ENCODE measurements at regions not wholly inside any gene's neighbourhood (a gene's known extent, or its start where the extent isn't known, plus 50 kb on each side); places are given as distances from the start of the nearest gene placed in this dataset.

DNA sequence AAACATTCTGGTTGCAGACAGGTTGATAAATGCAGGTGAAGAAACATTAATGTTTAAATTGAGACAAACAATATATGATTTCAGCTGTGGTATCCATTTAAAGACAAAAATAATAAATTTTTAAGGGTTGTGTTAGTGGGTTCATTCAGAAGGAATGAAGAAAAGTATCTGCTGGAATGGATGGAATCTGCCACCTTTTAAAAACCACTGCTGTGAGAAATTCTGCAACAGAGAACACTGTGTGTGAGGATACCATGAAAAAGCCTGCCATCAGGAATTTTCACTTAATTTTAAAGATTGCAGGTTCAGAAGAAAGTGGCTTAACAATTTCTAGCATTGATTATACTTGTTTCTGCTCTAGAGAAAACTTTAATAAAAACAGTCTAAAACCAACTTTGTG, 184.6 kb upstream of the SOX5 start:
- ChIA-PET POLR2A (no interaction called here), CTCF (no interaction called here)

DNA sequence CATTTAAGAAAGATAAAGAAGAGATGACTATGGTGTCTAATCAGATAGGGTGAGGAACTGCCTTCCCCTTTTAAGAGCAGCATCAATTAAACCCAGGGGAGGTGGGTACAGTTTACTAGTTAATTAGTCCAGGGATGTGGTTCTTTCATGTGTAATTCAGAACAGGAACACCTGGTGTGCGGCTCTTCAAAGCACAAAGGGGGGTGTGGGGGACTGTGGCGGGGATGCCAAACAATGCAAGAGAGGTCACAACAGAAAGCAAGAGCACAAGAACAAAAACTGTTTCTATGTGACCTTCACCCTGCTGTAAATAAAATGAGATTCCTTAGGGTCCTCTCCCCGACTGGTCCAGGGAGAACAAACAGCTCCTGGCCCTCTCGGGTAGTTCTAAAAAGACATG, 183.9 kb upstream of the SOX5 start:
- ChIA-PET POLR2A (no interaction called here), CTCF (no interaction called here)

DNA sequence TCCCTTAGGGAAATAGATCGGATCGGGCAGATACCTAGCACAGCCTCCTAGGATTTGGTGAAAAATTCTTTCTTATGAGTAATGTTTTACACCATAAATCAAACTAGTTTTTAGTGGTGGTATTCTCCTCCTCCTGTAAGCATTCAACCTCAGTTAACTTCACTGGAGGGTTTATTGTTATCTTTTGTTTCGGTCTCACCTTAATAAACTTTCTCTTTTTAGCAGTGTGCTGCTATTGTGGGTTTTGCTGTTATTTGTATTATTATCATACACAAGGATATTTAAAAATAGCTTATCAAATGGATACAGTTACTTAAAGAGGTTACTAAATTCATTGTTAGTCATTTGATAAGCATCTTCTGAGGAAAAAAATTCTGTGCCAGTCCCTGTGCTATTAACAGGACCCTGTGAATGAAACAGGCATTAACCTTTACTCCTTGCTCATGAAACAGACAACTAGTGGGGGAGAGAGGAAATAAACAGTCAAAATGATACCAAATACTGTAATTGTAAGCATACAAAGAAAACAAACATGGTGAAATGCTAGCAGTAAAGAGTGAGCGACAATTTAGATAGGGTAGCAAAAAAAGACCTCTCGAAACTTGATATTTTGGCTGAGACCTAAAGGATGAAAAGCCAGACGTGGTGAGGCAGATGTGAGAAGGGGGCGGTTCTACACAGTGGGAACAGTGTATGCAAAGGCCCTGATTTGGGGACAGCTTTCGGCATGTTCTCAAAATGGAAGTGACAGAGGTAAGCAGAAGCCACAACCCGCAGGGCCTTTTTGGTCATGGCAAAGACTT, 178.7 kb upstream of the SOX5 start:
- POLR2A ChIA-PET, result no interaction called here
- CTCF ChIA-PET, result interaction anchor here (0.6 kb wide), 1 partner anchor 63 kb away, joined by 3 read pairs; no protein-coding TSS in a partner anchor

DNA sequence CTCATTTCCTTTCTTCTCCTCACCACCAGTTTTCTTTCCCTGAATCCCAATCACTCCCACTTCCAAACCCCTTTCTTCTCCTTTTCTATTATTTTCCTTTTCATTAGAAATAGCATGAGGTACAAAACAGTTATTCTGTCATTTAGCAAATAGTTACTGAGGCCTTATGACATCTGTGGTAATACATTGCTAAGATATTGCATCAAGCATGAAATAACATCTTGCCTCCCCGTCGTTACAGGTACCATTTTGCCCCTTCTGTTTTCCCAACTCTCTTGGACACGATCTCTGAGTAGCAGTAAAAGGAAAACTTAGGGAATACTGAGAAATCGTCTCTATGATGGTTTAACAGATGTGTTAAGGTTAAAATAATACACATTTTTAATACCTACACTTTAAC, 175.8 kb upstream of the SOX5 start:
- POLR2A ChIA-PET, result no interaction called here
- CTCF ChIA-PET, result no interaction called here

DNA sequence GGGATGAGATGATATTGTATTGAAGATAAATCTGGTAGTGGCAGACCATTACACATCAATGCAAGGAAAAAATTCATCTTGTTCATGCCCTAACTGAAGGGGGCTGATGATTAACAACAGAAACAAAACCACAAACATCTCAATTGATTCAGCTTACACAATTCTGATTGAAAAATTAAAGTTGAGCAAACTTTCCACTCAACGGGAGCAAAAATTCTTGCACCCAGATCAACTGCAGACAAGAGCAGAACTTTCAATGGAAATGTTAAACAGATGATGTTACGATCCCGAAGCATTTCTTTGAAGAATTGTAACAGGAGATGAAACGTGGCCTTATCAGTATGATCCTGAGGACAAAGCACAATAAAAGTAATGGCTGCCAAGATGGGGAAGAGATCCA, 172.4 kb upstream of the SOX5 start:
- POLR2A ChIA-PET, result no interaction called here
- CTCF ChIA-PET, result interaction anchor here (0.7 kb wide), 1 partner anchor 57 kb away, joined by 5 read pairs; no protein-coding TSS in a partner anchor

DNA sequence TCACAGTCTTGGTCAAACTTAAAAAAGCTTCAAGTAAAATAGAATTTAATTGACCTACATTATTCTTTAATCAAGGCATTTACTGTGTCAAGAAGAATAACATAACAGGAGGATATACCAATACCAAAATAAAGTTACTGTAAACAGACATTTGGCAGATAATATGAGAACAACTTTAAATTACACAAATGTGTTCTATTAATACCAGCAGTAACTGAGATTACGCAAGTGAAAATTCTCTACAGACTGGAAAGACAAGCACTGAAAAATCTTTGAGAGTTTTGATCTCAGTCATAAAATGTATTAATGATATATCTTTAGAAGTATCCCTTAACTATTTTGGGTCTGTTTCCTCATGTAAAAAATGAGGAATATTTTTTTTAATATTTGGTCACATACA, 169.2 kb upstream of the SOX5 start:
- ChIA-PET POLR2A (no interaction called here), CTCF (no interaction called here)

DNA sequence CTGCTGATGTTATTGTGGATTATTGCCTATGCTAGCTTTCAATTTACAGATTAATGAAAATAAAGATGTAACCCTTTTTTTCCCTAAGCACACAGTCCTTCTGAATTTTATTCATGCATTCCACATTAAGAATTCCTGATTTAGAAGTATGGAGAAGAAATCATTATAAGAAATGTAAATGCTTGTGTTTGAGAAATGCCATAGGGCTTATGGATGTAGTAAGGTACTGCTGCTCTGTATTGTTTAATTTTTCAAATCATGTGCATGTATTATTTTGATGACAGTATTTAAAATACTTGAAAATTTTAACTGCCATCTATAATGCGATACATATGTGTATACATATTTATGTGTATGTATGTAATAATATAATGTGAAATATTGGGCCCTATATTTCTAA, 167.1 kb upstream of the SOX5 start:
- ChIA-PET CTCF (no interaction called here), POLR2A (no interaction called here)

DNA sequence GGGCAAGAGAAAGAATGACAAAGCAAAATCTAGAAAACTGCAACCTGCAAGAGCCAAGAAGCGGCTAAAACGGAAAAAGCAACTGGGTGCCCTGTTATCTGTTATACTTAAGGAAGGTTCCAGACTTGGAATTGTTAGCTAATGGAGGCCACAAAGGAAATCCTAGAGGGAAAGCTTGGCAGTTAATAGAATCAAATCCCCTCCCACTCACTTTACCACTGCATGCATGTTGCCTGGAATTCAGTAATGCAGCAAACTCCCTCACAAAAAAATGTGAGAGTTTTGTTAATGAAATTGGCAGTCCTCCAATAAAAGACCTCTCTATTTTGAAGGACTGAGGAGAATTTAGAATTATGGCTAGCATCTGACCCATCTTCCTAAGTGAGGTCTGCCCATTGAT, 164.2 kb upstream of the SOX5 start:
- CTCF ChIA-PET, result no interaction called here

DNA sequence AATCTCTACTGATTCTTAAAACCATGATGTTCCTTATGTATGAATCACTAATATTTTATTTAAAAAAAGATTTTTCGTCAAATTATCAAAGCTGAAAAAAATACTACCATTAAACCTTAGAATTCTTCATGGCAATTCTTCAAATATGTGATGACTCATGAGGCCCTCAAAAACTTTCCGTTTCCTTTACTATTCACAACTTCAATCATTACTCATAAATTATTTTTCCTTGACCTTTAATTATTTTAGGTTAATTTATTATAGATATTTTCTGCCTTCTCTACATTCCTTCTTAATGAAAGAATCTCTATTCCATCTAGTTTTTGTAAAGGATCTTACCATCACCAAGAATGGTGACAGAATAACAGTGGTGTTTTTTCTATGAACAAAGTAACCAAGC, 162.1 kb upstream of the SOX5 start:
- POLR2A ChIA-PET, result no interaction called here
- CTCF ChIA-PET, result no interaction called here

More for the DNA sequence above, 164.2 kb upstream of the SOX5 start:
- POLR2A ChIA-PET, result interaction anchor here (0.6 kb wide), 1 partner anchor 1117 kb away, joined by 4 read pairs; no protein-coding TSS in a partner anchor

DNA sequence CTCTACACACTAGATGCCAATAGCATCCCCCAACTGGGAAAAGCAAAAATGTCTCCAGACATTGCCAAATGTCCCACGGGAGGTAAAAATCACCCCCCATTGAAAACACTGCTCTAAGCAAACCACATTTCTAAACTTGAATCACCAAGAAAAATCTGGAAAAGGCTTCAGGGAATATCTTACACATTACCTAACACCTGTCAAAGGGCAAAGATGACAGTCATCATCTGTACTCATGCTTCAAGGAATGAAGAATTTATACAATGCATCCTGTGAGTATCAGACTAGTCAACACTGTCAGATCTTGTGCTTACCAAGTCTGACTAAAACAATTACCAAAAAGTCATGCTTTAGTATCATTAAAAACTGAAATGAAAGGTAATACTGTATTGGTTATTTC, 161.6 kb upstream of the SOX5 start:
- CTCF ChIA-PET, result no interaction called here
- POLR2A ChIA-PET, result no interaction called here

DNA sequence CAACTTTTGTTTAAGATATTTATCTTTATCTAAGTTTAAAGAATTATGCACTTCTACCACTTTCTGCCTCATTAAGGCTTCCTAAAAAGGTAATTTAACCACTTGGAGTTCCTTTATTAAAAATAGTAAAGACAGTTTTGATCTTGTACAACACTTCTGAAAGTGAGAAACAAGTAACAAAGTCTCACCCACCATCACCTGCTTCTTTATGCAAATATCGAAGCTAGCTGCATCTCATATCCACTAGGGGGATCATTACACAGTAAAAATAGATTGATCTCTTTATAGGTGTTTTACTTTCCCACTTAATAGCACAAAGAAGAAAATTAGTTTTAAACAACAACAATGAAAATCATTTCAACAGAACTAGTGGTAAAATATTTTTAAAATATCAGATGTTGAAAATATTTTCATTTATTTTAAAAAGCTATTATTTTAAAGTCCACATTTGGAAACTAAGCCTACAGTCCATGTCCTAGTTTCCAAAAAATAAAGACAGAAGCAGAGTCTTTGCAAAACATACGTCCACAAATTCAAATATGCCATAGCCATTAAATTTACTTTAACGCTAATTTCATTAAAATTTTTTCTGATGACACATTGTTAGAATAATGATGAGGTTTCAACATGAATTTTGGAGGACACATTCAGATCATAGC, 160.0 kb upstream of the SOX5 start:
- ChIA-PET CTCF (no interaction called here), POLR2A (no interaction called here)

DNA sequence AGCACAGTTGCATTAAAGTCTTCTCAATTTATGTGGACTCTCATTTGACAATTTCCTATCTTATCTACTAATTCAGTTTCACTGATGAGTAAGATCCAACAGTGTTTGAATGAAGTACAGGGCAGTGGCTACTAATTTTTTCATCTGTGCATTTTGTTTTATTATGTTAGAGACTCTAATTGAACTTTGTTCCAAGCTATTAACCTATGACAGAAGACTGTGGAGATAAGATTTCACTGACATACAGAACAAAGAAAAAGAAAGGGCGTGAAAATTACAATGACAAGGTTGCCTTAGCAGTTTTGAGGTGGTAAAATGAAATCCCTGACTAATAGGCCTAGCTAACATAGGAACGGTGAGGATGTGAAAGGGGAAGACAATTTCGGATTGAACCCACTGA, 153.2 kb upstream of the SOX5 start:
- ChIA-PET CTCF (no interaction called here), POLR2A (no interaction called here)

DNA sequence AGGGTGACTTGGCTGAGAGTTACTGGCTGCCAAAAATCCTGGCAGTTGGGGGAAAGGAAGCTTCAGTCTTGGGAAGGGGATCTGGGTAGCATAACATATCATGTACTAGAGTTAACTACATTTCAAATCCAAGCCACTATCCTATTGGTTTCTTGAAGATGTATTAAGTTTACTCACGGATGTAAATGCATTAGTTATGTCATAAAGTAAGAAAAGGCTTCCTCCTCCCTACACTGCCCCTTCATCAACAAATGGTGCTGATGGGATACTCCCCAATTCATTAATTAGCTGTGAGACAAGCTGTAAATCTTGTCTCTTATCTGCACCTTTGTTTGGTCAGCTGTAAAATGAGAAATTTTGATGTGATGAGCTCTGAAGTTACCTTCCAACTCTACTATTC, 150.1 kb upstream of the SOX5 start:
- ChIA-PET CTCF (no interaction called here), POLR2A (no interaction called here)

DNA sequence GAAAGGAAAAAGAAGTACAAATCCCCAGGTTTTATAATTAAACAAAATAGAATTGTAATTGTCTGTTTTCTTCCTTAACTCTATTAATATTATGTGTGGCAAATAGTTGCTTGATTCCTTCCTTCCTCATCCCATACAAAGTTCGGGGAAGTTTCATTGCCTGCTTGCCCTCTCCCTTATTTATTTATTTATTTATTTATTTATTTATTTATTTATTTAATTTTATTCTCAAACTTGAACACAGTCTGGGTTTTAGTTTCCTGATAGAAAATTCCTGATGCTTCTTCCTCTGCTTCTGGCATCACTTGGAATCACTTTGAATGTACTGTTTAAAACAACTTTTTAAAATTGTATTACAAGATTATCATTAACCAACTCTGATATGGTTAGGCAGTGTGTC, 145.8 kb upstream of the SOX5 start:
- POLR2A ChIA-PET, result no interaction called here
- CTCF ChIA-PET, result no interaction called here

DNA sequence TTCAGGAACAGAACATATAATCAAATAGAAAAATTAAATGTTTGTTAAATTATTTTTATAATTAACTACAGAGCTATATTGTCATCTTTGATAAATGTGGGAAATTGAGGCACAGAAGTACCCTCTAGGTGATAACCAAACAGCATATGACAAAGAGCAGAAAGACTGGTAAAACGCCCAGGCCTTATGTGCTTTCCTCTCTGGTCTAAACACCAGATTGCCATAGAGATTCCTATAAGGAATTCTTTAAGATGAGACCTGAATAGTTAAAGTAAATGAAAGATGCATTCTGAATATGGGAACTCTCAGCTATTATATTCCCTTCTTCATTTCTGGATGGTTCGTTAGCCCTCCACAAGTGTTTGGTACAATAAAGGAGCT, 140.0 kb upstream of the SOX5 start:
- CTCF ChIA-PET, result interaction anchor here (0.6 kb wide), 1 partner anchor 154 kb away, joined by 3 read pairs; no protein-coding TSS in a partner anchor
- POLR2A ChIA-PET, result no interaction called here

DNA sequence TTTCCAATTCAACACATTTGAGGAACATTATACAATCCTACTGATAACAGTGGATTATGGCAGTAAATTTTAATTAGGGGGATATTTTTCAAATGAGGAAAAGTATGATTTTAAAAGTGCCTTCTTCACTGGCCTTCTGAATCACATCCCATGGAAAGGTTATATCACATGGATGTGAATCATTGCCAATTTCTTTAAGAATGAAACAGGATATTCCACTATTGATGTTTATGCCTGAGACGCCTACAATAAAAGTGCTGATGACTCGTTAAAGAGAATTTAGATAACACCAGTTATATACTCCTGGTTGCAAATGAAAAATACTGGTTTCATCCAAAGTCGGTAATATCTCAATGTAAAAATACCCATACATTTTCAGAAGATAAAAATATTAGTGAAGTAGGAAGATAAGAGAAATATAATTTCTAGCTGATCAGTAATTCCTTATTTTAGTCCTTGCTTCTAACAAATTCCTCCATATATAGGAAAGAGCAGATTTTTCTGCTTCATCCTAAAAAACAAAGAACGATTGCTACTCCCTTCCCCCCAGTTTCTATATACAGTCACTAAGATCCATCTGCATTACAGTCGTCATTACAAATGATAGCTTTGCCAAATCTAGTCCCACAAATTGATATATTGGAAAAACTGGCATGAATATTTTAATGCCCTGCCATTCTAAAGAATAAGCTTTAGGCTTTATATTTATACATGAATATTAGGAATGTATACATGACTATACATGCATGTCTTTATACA, 139.5 kb upstream of the SOX5 start:
- POLR2A ChIA-PET, result no interaction called here
- CTCF ChIA-PET, result no interaction called here

DNA sequence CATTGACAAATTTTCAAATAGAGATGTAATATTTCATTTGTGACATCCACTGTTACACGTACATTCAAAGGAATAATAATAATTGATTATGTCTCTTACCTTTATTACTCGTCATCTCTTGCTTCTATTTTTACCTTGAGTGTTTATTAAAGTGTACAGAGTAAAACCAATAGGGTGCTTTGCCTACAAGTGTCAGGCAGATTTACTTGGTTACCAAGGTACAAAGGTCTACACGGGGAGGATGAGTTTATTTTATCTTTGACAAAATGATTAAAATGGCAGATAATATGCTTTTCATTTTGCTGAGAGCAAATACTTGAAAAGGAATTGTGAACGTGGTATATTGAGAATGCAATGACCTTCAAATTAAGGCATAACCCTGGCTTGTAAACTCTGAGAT, 137.8 kb upstream of the SOX5 start:
- CTCF ChIA-PET, result no interaction called here
- POLR2A ChIA-PET, result no interaction called here

DNA sequence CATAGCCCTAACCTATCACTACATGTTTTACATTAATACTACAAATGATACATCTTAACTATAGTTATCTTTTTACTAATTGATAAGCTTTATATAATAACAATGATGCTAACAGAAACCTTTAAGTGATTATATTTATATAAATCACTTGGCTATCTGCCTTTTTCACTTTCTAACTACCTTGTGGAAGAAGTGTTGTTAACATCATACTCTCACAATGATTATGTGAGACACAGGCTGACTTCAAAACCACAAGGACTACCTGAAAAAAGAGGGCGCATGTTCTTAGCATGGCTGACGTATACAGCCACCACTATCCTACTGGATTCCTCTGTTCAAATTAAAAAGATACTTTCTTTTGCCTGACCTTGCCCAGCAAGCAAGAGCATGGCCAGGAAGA, 135.3 kb upstream of the SOX5 start:
- ChIA-PET CTCF (no interaction called here), POLR2A (no interaction called here)

DNA sequence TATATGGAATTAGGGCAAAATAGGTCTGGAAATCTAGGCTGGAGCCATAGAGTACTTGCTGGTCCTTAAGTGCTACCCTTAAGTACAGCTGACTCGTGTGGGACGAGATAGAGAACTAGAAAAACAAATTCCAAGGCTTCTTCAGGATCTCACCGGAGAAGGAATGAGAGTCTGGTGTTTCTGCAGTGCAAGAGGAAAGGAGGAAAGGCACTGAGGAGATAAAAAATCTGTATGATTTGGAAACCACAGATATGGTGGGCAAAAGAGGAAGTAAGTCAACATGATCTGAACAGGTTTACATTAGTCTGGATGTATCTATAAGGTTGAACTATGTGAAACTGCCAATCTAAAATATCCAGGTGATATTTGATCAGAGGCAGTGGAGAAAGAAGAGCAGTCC, 134.4 kb upstream of the SOX5 start:
- CTCF ChIA-PET, result no interaction called here

DNA sequence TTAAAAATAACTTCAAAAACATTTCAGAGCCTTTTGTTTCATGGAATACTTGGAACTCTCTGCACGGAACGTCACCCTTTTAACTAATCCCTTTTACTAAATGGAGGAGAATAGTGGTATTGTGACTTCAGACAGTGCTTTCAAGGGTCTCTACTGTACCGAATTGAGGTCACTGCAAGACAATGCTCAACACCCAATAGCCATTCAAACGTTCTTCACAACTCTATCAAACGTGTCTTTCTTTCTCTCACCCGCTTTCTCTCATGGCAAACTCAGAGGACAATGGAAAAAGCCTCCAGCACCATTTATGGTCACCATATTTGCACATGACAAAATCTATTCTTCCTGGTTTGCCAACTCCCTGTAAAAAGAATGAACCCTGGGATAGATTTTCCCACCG, 132.1 kb upstream of the SOX5 start:
- ChIA-PET CTCF (no interaction called here), POLR2A (no interaction called here)

More for the DNA sequence above, 134.4 kb upstream of the SOX5 start:
- POLR2A ChIA-PET, result no interaction called here

DNA sequence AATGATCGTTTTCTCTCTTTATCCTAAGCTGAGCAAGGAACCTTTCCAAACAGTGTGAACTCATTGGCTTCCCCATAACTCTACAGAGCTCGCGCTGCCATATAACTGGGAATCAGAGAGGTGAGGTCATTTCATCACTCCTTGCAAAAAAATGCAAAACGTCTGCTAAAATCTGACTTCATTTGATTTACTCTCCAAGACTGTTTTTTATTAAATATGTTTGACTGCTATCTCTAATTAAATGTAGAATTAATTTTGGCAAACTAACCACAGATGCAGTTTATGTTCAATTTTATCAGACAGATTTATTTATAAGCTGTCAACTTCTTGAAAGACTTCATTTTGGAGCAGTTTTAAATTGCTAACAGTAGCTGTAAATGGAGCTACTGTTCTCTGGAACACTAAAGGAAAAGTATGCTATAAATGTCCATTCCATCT, 131.6 kb upstream of the SOX5 start:
- POLR2A ChIA-PET, result no interaction called here
- CTCF ChIA-PET, result interaction anchor here (0.6 kb wide), 1 partner anchor 265 kb away, joined by 3 read pairs; no protein-coding TSS in a partner anchor
